B cell (primary cell): ENCODE measurements at regions not wholly inside any gene's neighbourhood (a gene's known extent, or its start where the extent isn't known, plus 50 kb on each side); places are given as distances from the start of the nearest gene placed in this dataset.

Source experiments
- ATAC-seq: fragments of 200-7000 bp; cut with Tn5 transposase; one replicate; pipeline ENCODE4 v1.10.0; 2021; ENCODE audit warnings: low read depth, mild to moderate bottlenecking, moderate number of reproducible peaks, moderate library complexity
- CTCF ChIA-PET: fragments of 350-600 bp; sonication (Branson Sonifier 250); formaldehyde crosslinking; loops from one replicate; lab custom pipeline; 2021; ENCODE audit warnings: antibody characterized with exemption, inconsistent platforms; lab: Charles Lee
- POLR2A ChIA-PET: fragments of 350-600 bp; sonication (Branson Sonifier 250); formaldehyde crosslinking; loops from one replicate; lab custom pipeline; 2021; ENCODE audit warnings: antibody characterized with exemption; lab: Charles Lee
- DNase-seq: peaks from one replicate; pipeline ENCODE4 v3.0.0; 2013
- H2AFZ ChIP-seq: 2 replicates; pipeline ENCODE4 v1.6.1; 2012; ENCODE audit warnings: mild to moderate bottlenecking, low read depth, low read length; ENCODE audit not compliant: insufficient read depth, poor library complexity, severe bottlenecking
- H3K27ac ChIP-seq, 2 donors: 1 replicate in 1 of 2; 2 replicates in 1 of 2; pipeline ENCODE4 v1.5.1; 2012 to 2013; ENCODE audit warnings: low read length in 2 of 2, mild to moderate bottlenecking in 2 of 2, moderate library complexity in 1 of 2
- H3K27me3 ChIP-seq, 4 experiments: fragments of 200-600 bp in 1 of 4; sonication (generic) in 1 of 4; replicated peaks in 1 of 4; 1 replicate in 2 of 4; 2 replicates in 2 of 4; pipeline versions ENCODE4 v1.6.1 to v1.7.0; 2013 to 2016; ENCODE audit warnings: low read length in 3 of 4, mild to moderate bottlenecking in 2 of 4, mixed read lengths in 1 of 4, moderate library complexity in 1 of 4; ENCODE audit not compliant: insufficient read depth in 4 of 4, control insufficient read depth in 3 of 4; ENCODE audit errors: control extremely low read depth in 1 of 4
- H3K36me3 ChIP-seq, 2 experiments: replicated peaks in 1 of 2; 1 replicate in 1 of 2; 2 replicates in 1 of 2; pipeline versions ENCODE4 v1.6.1 to v1.7.1; 2013; ENCODE audit warnings: low read length in 1 of 2; ENCODE audit not compliant: insufficient read depth in 2 of 2, control insufficient read depth in 1 of 2; ENCODE audit errors: control extremely low read depth in 1 of 2, extremely low read depth in 1 of 2
- H3K4me1 ChIP-seq, 2 donors: fragments of 200-600 bp in 1 of 2; sonication (generic) in 1 of 2; 1 replicate in 1 of 2; 2 replicates in 1 of 2; pipeline versions ENCODE4 v1.5.1 to v1.6.1; 2013 to 2017; ENCODE audit warnings: low read length in 2 of 2; ENCODE audit not compliant: control insufficient read depth in 2 of 2, insufficient read depth in 2 of 2
- H3K4me2 ChIP-seq: replicated peaks from 2 replicates; pipeline ENCODE3; 2012; ENCODE audit warnings: mild to moderate bottlenecking, low read depth, low read length; ENCODE audit not compliant: poor library complexity, severe bottlenecking
- H3K4me3 ChIP-seq, 5 experiments: fragments of 200-600 bp in 1 of 5; sonication (generic) in 1 of 5; 1 replicate in 3 of 5; 2 replicates in 2 of 5; pipeline versions ENCODE4 v1.5.1 to v1.7.0; 2011 to 2016; ENCODE audit warnings: low read length in 4 of 5, mild to moderate bottlenecking in 4 of 5, low read depth in 2 of 5, control low read depth in 1 of 5, moderate library complexity in 1 of 5; ENCODE audit not compliant: insufficient read depth in 1 of 5; ENCODE audit errors: control extremely low read depth in 1 of 5, extremely low read depth in 1 of 5
- H3K79me2 ChIP-seq: fragments of 200-600 bp; sonication (generic); one replicate; pipeline ENCODE4 v1.6.0; 2016; ENCODE audit warnings: low read length; ENCODE audit not compliant: control insufficient read depth, insufficient read depth
- H3K9ac ChIP-seq: fragments of 200-600 bp; sonication (generic); 2 replicates; pipeline ENCODE4 v1.6.1; 2017; ENCODE audit warnings: mild to moderate bottlenecking, low read length, moderate library complexity
- H3K9me3 ChIP-seq, 3 donors: one replicate each; pipeline versions ENCODE4 v1.6.1 to v1.7.1; 2013; ENCODE audit warnings: low read length in 2 of 3; ENCODE audit not compliant: control insufficient read depth in 2 of 3, insufficient read depth in 1 of 3; ENCODE audit errors: control extremely low read depth in 1 of 3
- H4K20me1 ChIP-seq: 2 replicates; pipeline ENCODE4 v1.6.0; 2012; ENCODE audit warnings: mild to moderate bottlenecking, low read length; ENCODE audit not compliant: insufficient read depth, control insufficient read depth, poor library complexity, severe bottlenecking
- H3K27ac Mint-ChIP-seq: one replicate; pipeline ENCODE4 v1.8.0; 2021; ENCODE audit warnings: mixed read lengths
- H3K27me3 Mint-ChIP-seq: one replicate; pipeline ENCODE4 v1.8.0; 2021; ENCODE audit warnings: mixed read lengths
- H3K4me1 Mint-ChIP-seq: one replicate; pipeline ENCODE4 v1.8.0; 2021; ENCODE audit warnings: mixed read lengths
- H3K4me3 Mint-ChIP-seq: one replicate; pipeline ENCODE4 v1.8.0; 2021; ENCODE audit warnings: mixed read lengths
- H3K9me3 Mint-ChIP-seq: one replicate; pipeline ENCODE4 v1.8.0; 2022; ENCODE audit warnings: mixed read lengths; ENCODE audit not compliant: insufficient read depth
- CTCF ChIP-seq: fragments of 200-600 bp; IDR thresholded peaks from one replicate; pipeline ENCODE4 v1.8.0; 2022; ENCODE audit warnings: antibody characterized with exemption, mild to moderate bottlenecking
- EZH2 ChIP-seq: IDR thresholded peaks from 2 replicates; pipeline ENCODE4 v1.6.1; 2012; ENCODE audit warnings: borderline replicate concordance, low read depth, mild to moderate bottlenecking, moderate library complexity, low read length; ENCODE audit not compliant: insufficient read depth, poor library complexity, severe bottlenecking
- WGBS: methylation state at CpG from one replicate; pipeline ENCODE4 v1.1.5; 2013; ENCODE audit warnings: missing lambda C conversion rate; ENCODE audit not compliant: insufficient coverage; 5-methylcytosine and 5-hydroxymethylcytosine counted together
- intact Hi-C: fragments of 100-400 bp; cut with micrococcal nuclease; formaldehyde crosslinking; loops from one replicate; pipeline ENCODE4 v1.10.0; 2022

GRCh38 chr6:12232339-12232738, 57.8 kb upstream of the EDN1 start:
- Histone ChIP-seq H3K9ac (no peak overlapping the region), H3K79me2 (no peaks in the 10 kb centered on the region), H3K4me3 (no peak overlapping the region), H3K9me3 (no peaks in the 10 kb centered on the region), H4K20me1 (no peaks in the 10 kb centered on the region), H3K27ac (no peak overlapping the region), H3K4me2 (no peak overlapping the region), H2AFZ (no peak overlapping the region), H3K27me3 (no peaks in the 10 kb centered on the region), H3K4me1 (peaks cover 0 to 5% of the 10 kb centered on the region in 2 donors), H3K36me3 (no peaks in the 10 kb centered on the region)
- peaks cover under 1% of the 10 kb centered on the region for H3K27me3 Mint-ChIP-seq
- no peak for ATAC-seq
- no peak overlapping the region for H3K4me3 Mint-ChIP-seq
- no peaks in the 10 kb centered on the region for H3K9me3 Mint-ChIP-seq
- no peak for DNase-seq
- ChIA-PET CTCF (interaction anchor here (1.1 to 3.8 kb wide), 13 partner anchors 14 to 577 kb away, joined by 3 to 130 read pairs (median 10); no protein-coding TSS in a partner anchor), POLR2A (no interaction called here)
- H3K27ac Mint-ChIP-seq, result no peak overlapping the region
- H3K4me1 Mint-ChIP-seq, result peaks cover 10% of the 10 kb centered on the region
- WGBS, result 60% methylated on average over 1 of the region's 3 CpGs
- intact Hi-C loops, result loop anchor here (5.0 to 10.0 kb wide), 2 partner anchors 198 to 375 kb away; no protein-coding TSS in a partner anchor
- TF ChIP-seq EZH2 (no peak), CTCF (no peak)

- Histone ChIP-seq H3K27ac (no peak overlapping the region), H3K4me1 (peaks cover 0 to 5% of the 10 kb centered on the region in 2 donors), H3K4me3 (no peak overlapping the region), H3K9me3 (no peaks in the 10 kb centered on the region), H3K79me2 (no peaks in the 10 kb centered on the region), H2AFZ (no peak overlapping the region), H3K36me3 (no peaks in the 10 kb centered on the region), H3K9ac (no peak overlapping the region), H3K27me3 (no peaks in the 10 kb centered on the region), H4K20me1 (no peaks in the 10 kb centered on the region), H3K4me2 (no peak overlapping the region)
- no peak for TF ChIP-seq EZH2
- TF ChIP-seq CTCF, result no peak
- no CpG with 5 or more reads among the region's 1 CpG for WGBS
- Mint-ChIP-seq H3K27me3 (no peaks in the 10 kb centered on the region), H3K9me3 (no peaks in the 10 kb centered on the region), H3K4me3 (no peak overlapping the region), H3K4me1 (peaks cover 10% of the 10 kb centered on the region), H3K27ac (no peak overlapping the region)
- ATAC-seq (no peak), DNase-seq (no peak)
- POLR2A ChIA-PET, result no interaction called here
- CTCF ChIA-PET, result interaction anchor here (0.7 to 3.8 kb wide), 21 partner anchors 13 to 586 kb away, joined by 3 to 130 read pairs (median 7); no protein-coding TSS in a partner anchor
- intact Hi-C loops, result loop anchor here (5.0 to 10.0 kb wide), 2 partner anchors 198 to 374 kb away; no protein-coding TSS in a partner anchor
These were observed 57.3 kb upstream of the EDN1 start for GRCh38 chr6:12232821-12233220.
